Right lobe of liver (tissue), 6 donors: ENCODE measurements at regions not wholly inside any gene's neighbourhood (a gene's known extent, or its start where the extent isn't known, plus 50 kb on each side); places are given as distances from the start of the nearest gene placed in this dataset.
A peak's percentile ranks its signal among the peaks of the same experiment; 100 is the strongest.

ENCODE experiments used
- ATAC-seq, 4 donors: fragments of 200-7000 bp; cut with Tn5 transposase; one replicate each; pipeline ENCODE4 v1.9.1; 2020; ENCODE audit warnings: mild to moderate bottlenecking in 4 of 4, moderate library complexity in 4 of 4
- DNase-seq, 3 donors: peaks; one replicate each; pipeline ENCODE4 v3.0.0-alpha.2; 2020
- H3K27ac ChIP-seq, 3 donors: fragments of 200-600 bp; one replicate each; pipeline ENCODE4 v1.8.0; 2022
- H3K27me3 ChIP-seq, 2 donors: fragments of 200-600 bp; one replicate each; pipeline ENCODE4 v1.8.0; 2022
- H3K36me3 ChIP-seq, 4 donors: fragments of 200-600 bp; sonication (generic) in 1 of 4; one replicate each; pipeline versions ENCODE4 v1.5.1 to v1.8.0; 2017 to 2022; ENCODE audit warnings: control low read depth in 1 of 4
- H3K4me1 ChIP-seq, 4 donors: fragments of 200-600 bp; sonication (generic) in 1 of 4; one replicate each; pipeline versions ENCODE4 v1.5.1 to v1.8.0; 2017 to 2022; ENCODE audit warnings: control low read depth in 1 of 4
- H3K4me3 ChIP-seq, 3 donors: fragments of 200-600 bp; one replicate each; pipeline ENCODE4 v1.8.0; 2022
- H3K9me3 ChIP-seq, 4 donors: fragments of 200-600 bp; sonication (generic) in 1 of 4; one replicate each; pipeline versions ENCODE4 v1.5.1 to v1.8.0; 2017 to 2022; ENCODE audit warnings: control low read depth in 1 of 4
- CTCF ChIP-seq, 4 donors: fragments of 200-600 bp in 3 of 4; fragments of 450-650 bp in 1 of 4; IDR thresholded peaks; one replicate each; pipeline versions ENCODE4 v1.5.1 to v1.8.0; 2016 to 2022; ENCODE audit warnings: antibody characterized with exemption in 4 of 4, mild to moderate bottlenecking in 2 of 4
- POLR2A ChIP-seq: fragments of 450-650 bp; IDR thresholded peaks from one replicate; pipeline ENCODE4 v1.6.1; 2017; ENCODE audit warnings: antibody characterized with exemption, mild to moderate bottlenecking
- WGBS: methylation state at CpG from one replicate; pipeline ENCODE4 v1.1.6; 2018; ENCODE audit warnings: low coverage, low lambda C conversion rate; ENCODE audit not compliant: insufficient coverage; ENCODE audit errors: missing lambda C conversion rate; 5-methylcytosine and 5-hydroxymethylcytosine counted together
- intact Hi-C, 2 donors: fragments of 100-400 bp; cut with DNase I; formaldehyde crosslinking; loops; one replicate each; pipeline versions ENCODE4 v1.11.2 to v1.14.1; 2022
- donor health status: DM: no; HTN: yes; CAD: no.
- donor health status: DM: no; HTN: no; CAD: no.
- donor health status: DM: no; HTN: no; CAD: no.
- donor health status: DM: no; HTN: yes; CAD: no.
- donor health status: DM: no; HTN: yes; CAD: no.

DNA sequence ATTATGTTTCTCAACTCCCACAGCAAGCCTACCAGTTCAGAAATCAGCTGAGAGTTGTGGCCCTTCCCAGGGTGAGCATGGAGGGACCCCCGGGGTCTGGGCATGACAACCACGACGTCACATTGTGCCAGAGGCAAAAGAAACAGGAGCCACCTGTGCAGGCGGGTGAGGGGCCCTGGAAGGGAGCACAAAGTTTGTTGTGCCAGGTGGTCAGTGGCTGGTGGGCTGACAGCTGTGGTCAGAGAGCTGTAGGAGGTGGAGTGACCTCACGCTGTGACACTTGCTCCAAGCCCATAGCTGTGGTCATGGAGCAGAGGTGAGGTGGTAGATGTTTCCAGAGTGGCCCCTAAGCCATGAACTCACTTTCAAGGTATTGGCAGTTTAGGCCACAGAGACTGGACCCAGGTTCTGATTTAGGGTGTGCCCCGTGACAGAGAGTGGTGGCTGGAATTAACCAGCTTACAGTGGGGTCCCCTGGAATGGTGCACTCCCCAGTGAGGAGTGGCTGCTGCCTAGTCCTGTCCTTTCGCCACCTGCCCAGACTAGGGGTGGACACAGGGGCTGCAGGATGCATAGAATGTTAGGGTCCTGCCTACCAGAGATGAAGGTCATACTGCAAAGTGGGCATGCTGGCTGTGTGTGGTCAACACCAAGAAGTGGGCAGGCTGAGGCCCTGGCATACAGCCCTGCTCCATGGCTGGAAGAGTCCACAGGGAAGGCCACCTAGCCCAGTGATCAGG is 136.4 kb downstream of the GLI2 start:
- no peak for TF ChIP-seq POLR2A
- TF ChIP-seq CTCF (IDR thresholded peaks at IDR 0.05): no peak
- Histone ChIP-seq H3K27me3 (no peaks in the 10 kb centered on the region), H3K4me3 (no peak overlapping the region), H3K36me3 (no peaks in the 10 kb centered on the region), H3K4me1 (peaks cover 0 to 4% (median 0%) of the 10 kb centered on the region in 4 donors), H3K27ac (no peak overlapping the region), H3K9me3 (no peaks in the 10 kb centered on the region)
- DNase-seq (peak in 1 of 3 donors; percentile 39), ATAC-seq (no peak)
- WGBS: 73% methylated on average over 5 of the region's 7 CpGs
- intact Hi-C loops: no loop called here

DNA sequence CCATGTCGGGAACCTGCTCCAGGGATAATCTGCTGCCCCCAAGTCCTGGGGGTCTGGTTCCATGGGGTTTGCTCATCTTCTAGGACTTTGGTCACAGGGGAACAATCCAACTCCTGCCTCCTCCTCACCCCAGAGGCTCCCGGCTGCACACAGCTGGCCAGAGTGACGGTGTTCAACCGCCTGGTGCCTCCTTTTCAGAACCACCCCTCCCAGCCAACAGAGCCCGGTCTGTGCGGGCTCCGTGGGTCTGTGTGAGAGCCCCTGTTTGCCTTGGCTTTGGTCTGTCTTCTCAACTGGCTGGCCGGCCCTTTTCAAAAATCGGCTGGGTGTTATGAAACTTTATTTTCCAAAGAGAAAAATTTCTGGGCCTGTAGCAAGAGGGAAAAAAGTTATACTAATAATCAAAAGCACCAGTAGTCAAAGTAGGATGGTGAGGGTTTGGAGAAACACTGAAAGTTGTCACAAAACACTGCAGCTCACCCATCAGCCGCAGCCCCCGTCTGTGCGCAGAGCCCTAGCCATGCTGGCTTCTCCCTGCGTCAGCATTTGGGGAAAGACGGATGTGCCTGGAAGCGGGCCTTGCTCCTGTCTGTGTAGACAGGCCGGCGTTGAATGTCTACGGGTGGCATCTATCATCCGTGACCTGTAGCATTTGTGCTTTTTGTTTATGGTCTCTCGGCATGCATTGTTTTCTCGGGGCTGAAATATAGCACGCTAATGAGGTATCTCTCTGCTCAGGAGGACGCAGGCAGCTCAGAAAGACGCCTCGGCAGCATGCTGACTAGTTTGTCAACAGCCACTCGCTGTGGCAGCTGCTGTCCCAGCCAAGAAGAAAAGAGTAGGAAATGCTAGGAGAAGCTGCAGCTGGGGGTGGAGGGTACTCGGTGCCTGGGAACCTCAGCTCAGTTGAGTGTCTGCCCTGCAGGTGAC is 138.6 kb downstream of the GLI2 start:
- H3K27me3 ChIP-seq: no peaks in the 10 kb centered on the region
- H3K4me1 ChIP-seq: no peaks in the 10 kb centered on the region
- TF ChIP-seq POLR2A (no peak), CTCF (IDR thresholded peaks at IDR 0.05) (no peak)
- H3K9me3 ChIP-seq: no peaks in the 10 kb centered on the region
- intact Hi-C loops: no loop called here
- DNase-seq (peak in 1 of 3 donors; percentile 21), ATAC-seq (no peak)
- WGBS: 61% methylated on average over 8 of the region's 27 CpGs
- H3K36me3 ChIP-seq: no peaks in the 10 kb centered on the region
- H3K27ac ChIP-seq: no peak overlapping the region
- no peak overlapping the region for H3K4me3 ChIP-seq

GRCh38 chr2:120874888-120875275 is 139.2 kb downstream of the GLI2 start:
- Histone ChIP-seq H3K9me3 (no peaks in the 10 kb centered on the region), H3K36me3 (no peaks in the 10 kb centered on the region), H3K27ac (no peak overlapping the region), H3K4me1 (no peaks in the 10 kb centered on the region), H3K4me3 (no peak overlapping the region), H3K27me3 (no peaks in the 10 kb centered on the region)
- no peak for TF ChIP-seq POLR2A
- TF ChIP-seq CTCF (IDR thresholded peaks at IDR 0.05): no peak
- ATAC-seq: no peak
- WGBS: 72% methylated on average over 4 of the region's 5 CpGs
- peak in 1 of 3 donors; percentile 28 for DNase-seq
- intact Hi-C loops: no loop called here

DNA sequence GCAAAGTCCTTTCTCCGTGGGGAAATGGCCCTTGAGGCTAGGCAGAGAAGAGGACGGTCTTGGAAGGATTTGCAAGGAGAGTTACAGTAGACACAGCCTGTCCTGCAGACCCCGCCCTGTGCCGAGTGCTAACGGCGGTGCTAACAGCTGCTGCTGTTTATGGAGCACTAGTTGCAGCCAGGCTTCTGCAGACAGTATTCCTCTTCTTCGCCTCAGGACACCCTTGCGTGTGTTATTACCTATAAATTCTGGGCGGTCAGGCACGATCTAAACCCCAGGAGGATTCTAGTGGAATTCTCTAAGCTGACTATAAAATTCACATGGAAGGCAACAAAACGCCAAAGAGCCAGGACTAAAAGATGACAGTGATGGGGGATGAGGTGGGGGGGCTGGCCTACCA is 139.8 kb downstream of the GLI2 start:
- Histone ChIP-seq H3K4me3 (no peak overlapping the region), H3K9me3 (no peaks in the 10 kb centered on the region), H3K27ac (no peak overlapping the region), H3K27me3 (no peaks in the 10 kb centered on the region), H3K4me1 (no peaks in the 10 kb centered on the region), H3K36me3 (no peaks in the 10 kb centered on the region)
- TF ChIP-seq POLR2A: no peak
- no peak for TF ChIP-seq CTCF (IDR thresholded peaks at IDR 0.05)
- ATAC-seq: no peak
- peak in 1 of 3 donors; percentile 20 for DNase-seq
- 40% methylated on average over 4 of the region's 11 CpGs for WGBS
- intact Hi-C loops: no loop called here
